HCT116 (cell line): ENCODE measurements at regions not wholly inside any gene's neighbourhood (a gene's known extent, or its start where the extent isn't known, plus 50 kb on each side); places are given as distances from the start of the nearest gene placed in this dataset.

Experiments used
- ATAC-seq: fragments of 200-7000 bp; cut with Tn5 transposase; 2 replicates; pipeline ENCODE4 v1.9.1; 2020; ENCODE audit warnings: mild to moderate bottlenecking, moderate library complexity
- BruUV-seq: library from RNA; stranded (reverse); fragments of 400-500 nt; replicated peaks from 2 replicates; lab custom pipeline; 2021; lab: Mats Ljungman, UMichigan
- CTCF ChIA-PET: fragments of 300-600 bp; sonication (Branson Sonifier 250); formaldehyde crosslinking; loops from one replicate; lab custom pipeline; 2021; ENCODE audit warnings: antibody characterized with exemption; lab: Charles Lee
- POLR2A ChIA-PET: fragments of 300-600, 350-600 bp; sonication (Branson Sonifier 250); formaldehyde crosslinking; loops from one replicate; lab custom pipeline; 2021; ENCODE audit warnings: antibody characterized with exemption; lab: Charles Lee
- RAD21 ChIA-PET, 2 experiments: fragments of 300-600 bp; sonication (Branson Sonifier 250); formaldehyde crosslinking; loops; one replicate each; lab custom pipeline; 2023; ENCODE audit warnings: low total read pairs in 2 of 2; ENCODE audit not compliant: uncharacterized antibody in 2 of 2, unreplicated experiment in 2 of 2, low non-redundant PET in 1 of 2; lab: Charles Lee
- DNase-seq: peaks from one replicate; pipeline ENCODE4 v3.0.0-alpha.2; 2010; ENCODE audit warnings: low read depth, low spot score
- H2AFZ ChIP-seq: fragments of 200-600 bp; shearing (Covaris generic), sonication (generic); 2 replicates; pipeline ENCODE4 v1.6.1; 2017; ENCODE audit warnings: low read depth, mixed run types, mixed read lengths, antibody characterized with exemption, low read length; ENCODE audit not compliant: poor library complexity, severe bottlenecking
- H3K27ac ChIP-seq: 2 replicates; pipeline ENCODE4 v1.5.1; 2012; ENCODE audit warnings: low read depth, low read length
- H3K27me3 ChIP-seq: fragments of 200-600 bp; sonication (generic); 2 replicates; pipeline ENCODE4 v1.6.1; 2016; ENCODE audit warnings: mixed run types, low read length, mixed read lengths; ENCODE audit not compliant: insufficient read depth
- H3K36me3 ChIP-seq, 2 experiments: fragments of 200-500 bp in 1 of 2; fragments of 200-600 bp in 1 of 2; sonication (Bioruptor generic) in 1 of 2; sonication (generic) in 1 of 2; 2 replicates each; pipeline versions ENCODE4 v1.5.1 to v1.6.1; 2014 to 2016; ENCODE audit warnings: low read length in 2 of 2, inconsistent platforms in 1 of 2, mixed read lengths in 1 of 2, mixed run types in 1 of 2; ENCODE audit not compliant: insufficient read depth in 2 of 2, control insufficient read depth in 1 of 2
- H3K4me1 ChIP-seq, 2 experiments: fragments of 200-600 bp in 1 of 2; sonication (generic) in 1 of 2; 2 replicates each; pipeline versions ENCODE4 v1.5.1 to v1.6.1; 2012 to 2017; ENCODE audit warnings: low read length in 2 of 2, inconsistent platforms in 1 of 2, mild to moderate bottlenecking in 1 of 2, mixed read lengths in 1 of 2, mixed run types in 1 of 2, moderate library complexity in 1 of 2; ENCODE audit not compliant: insufficient read depth in 2 of 2, control insufficient read depth in 1 of 2
- H3K4me2 ChIP-seq: fragments of 200-600 bp; sonication (generic); 2 replicates; pipeline ENCODE4 v1.6.1; 2017; ENCODE audit warnings: mixed run types, low read length, mixed read lengths
- H3K4me3 ChIP-seq, 2 experiments: fragments of 200-600 bp in 1 of 2; sonication (generic) in 1 of 2; replicated peaks in 1 of 2; 2 replicates each; pipeline ENCODE4 v1.5.1; 2011 to 2016; ENCODE audit warnings: low read length in 2 of 2, control low read depth in 1 of 2, low read depth in 1 of 2, mild to moderate bottlenecking in 1 of 2, mixed read lengths in 1 of 2, mixed run types in 1 of 2
- H3K79me2 ChIP-seq: fragments of 200-600 bp; sonication (generic); 2 replicates; pipeline ENCODE4 v1.6.1; 2017; ENCODE audit warnings: mild to moderate bottlenecking, mixed run types, low read length, moderate library complexity, mixed read lengths; ENCODE audit not compliant: insufficient read depth
- H3K9ac ChIP-seq: fragments of 200-600 bp; sonication (generic); 2 replicates; pipeline ENCODE4 v1.6.1; 2016; ENCODE audit warnings: low read length, mixed read lengths
- H3K9me2 ChIP-seq: fragments of 200-600 bp; sonication (generic), shearing (Covaris generic); 2 replicates; pipeline ENCODE4 v1.6.1; 2017; ENCODE audit warnings: mixed run types, mild to moderate bottlenecking, moderate library complexity; ENCODE audit not compliant: insufficient read depth
- H3K9me3 ChIP-seq, 2 experiments: fragments of 200-500 bp in 1 of 2; fragments of 200-600 bp in 1 of 2; sonication (Bioruptor generic) in 1 of 2; sonication (generic) in 1 of 2; 2 replicates each; pipeline ENCODE4 v1.6.1; 2014 to 2017; ENCODE audit warnings: low read length in 2 of 2, mixed read lengths in 2 of 2, inconsistent platforms in 1 of 2, low read depth in 1 of 2, mild to moderate bottlenecking in 1 of 2, mixed run types in 1 of 2, moderate library complexity in 1 of 2; ENCODE audit not compliant: control insufficient read depth in 1 of 2, insufficient read depth in 1 of 2
- H4K20me1 ChIP-seq: fragments of 200-600 bp; sonication (generic), shearing (Covaris generic); 2 replicates; pipeline ENCODE4 v1.6.1; 2017; ENCODE audit warnings: mixed run types, mild to moderate bottlenecking, moderate library complexity; ENCODE audit not compliant: insufficient read depth
- CBX3 ChIP-seq: IDR thresholded peaks from 2 replicates; pipeline ENCODE4 v1.6.1; 2012; ENCODE audit warnings: low read depth
- CEBPB ChIP-seq: IDR thresholded peaks from 2 replicates; pipeline ENCODE4 v1.6.1; 2012; ENCODE audit warnings: low read depth
- EGR1 ChIP-seq: IDR thresholded peaks from 2 replicates; pipeline ENCODE4 v1.6.1; 2012; ENCODE audit warnings: low read depth
- ELF1 ChIP-seq: IDR thresholded peaks from 2 replicates; pipeline ENCODE4 v1.6.1; 2012; ENCODE audit warnings: low read depth, borderline replicate concordance
- EZH2 ChIP-seq: fragments of 200-600 bp; sonication (generic); IDR thresholded peaks from 2 replicates; pipeline ENCODE4 v1.6.1; 2017; ENCODE audit warnings: antibody characterized with exemption, mixed run types
- EZH2phosphoT487 ChIP-seq: fragments of 200-600 bp; IDR thresholded peaks from 2 replicates; pipeline ENCODE4 v1.6.1; 2018; ENCODE audit warnings: antibody characterized with exemption, borderline replicate concordance
- FOSL1 ChIP-seq: IDR thresholded peaks from 2 replicates; pipeline ENCODE4 v1.6.1; 2012; ENCODE audit warnings: low read depth
- POLR2A ChIP-seq: IDR thresholded peaks from 2 replicates; pipeline ENCODE4 v1.7.0; 2011; ENCODE audit warnings: borderline replicate concordance; ENCODE audit not compliant: insufficient read depth, insufficient read length; ENCODE audit errors: extremely low read depth
- POLR2AphosphoS5 ChIP-seq: IDR thresholded peaks from 2 replicates; pipeline ENCODE4 v1.6.1; 2011; ENCODE audit warnings: mild to moderate bottlenecking, low read depth, low read length, moderate library complexity
- RAD21 ChIP-seq: IDR thresholded peaks from 2 replicates; pipeline ENCODE4 v1.6.1; 2012; ENCODE audit warnings: low read depth, mild to moderate bottlenecking
- SIN3A ChIP-seq: IDR thresholded peaks from 2 replicates; pipeline ENCODE4 v1.6.1; 2012; ENCODE audit warnings: low read depth
- SRF ChIP-seq: IDR thresholded peaks from 2 replicates; pipeline ENCODE4 v1.6.1; 2012; ENCODE audit warnings: low read depth
- TCF7L2 ChIP-seq: IDR thresholded peaks from 2 replicates; pipeline ENCODE4 v1.7.0; 2011; ENCODE audit warnings: borderline replicate concordance, inconsistent platforms; ENCODE audit not compliant: insufficient read depth, insufficient read length; ENCODE audit errors: extremely low read depth
- YY1 ChIP-seq: IDR thresholded peaks from 2 replicates; pipeline ENCODE4 v1.6.1; 2011; ENCODE audit warnings: low read length, low read depth, moderate library complexity, mild to moderate bottlenecking; ENCODE audit not compliant: insufficient replicate concordance; ENCODE audit errors: extremely low read depth
- ZNF274 ChIP-seq: fragments of 200-500 bp; sonication (Bioruptor generic); IDR thresholded peaks from 2 replicates; pipeline ENCODE4 v1.6.1; 2014; ENCODE audit warnings: mild to moderate bottlenecking, low read depth, low read length, inconsistent platforms
- intact Hi-C: fragments of 100-400 bp; cut with micrococcal nuclease; formaldehyde crosslinking; loops from 2 replicates; pipeline ENCODE4 v1.10.0; 2022

DNA sequence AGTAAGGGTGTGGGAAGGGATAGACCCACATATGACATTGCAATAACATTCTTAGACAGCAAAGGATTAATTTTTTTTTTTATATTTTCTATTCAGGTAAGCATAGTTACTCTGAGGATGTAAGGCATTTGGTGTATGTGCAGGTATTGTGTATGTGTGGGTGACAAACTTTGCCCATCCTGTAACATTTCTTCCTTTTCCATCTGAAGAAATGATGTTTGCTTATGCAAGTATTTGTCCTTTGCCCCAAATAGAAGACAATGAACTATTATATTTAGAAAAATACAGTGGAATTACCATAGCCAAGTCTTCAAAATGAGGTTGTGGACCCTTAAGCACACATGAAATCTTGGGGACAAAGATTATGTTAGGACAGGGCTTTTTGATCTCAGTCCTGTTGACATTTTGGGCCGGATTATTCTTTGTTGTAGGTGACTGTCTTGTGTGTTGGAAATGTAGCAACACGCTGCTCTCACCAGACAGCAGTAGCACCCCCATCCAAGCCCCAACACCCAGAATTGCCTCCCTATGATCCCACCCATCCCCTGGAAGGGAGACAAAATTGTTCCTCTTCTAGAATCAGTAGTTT lies 1244.7 kb downstream of the STIM2 start:
- Histone ChIP-seq H3K4me1 (no peaks in the 10 kb centered on the region), H3K4me2 (no peak overlapping the region), H3K36me3 (no peaks in the 10 kb centered on the region), H2AFZ (no peak overlapping the region), H4K20me1 (no peaks in the 10 kb centered on the region), H3K79me2 (no peaks in the 10 kb centered on the region), H3K4me3 (no peak overlapping the region), H3K27ac (no peak overlapping the region), H3K9ac (no peak overlapping the region), H3K27me3 (no peaks in the 10 kb centered on the region), H3K9me2 (no peaks in the 10 kb centered on the region), H3K9me3 (no peaks in the 10 kb centered on the region)
- intact Hi-C loops: no loop called here
- ChIA-PET CTCF (no interaction called here), RAD21 (no interaction called here), POLR2A (no interaction called here)
- no peak for DNase-seq
- no peak for TF ChIP-seq SIN3A
- TF ChIP-seq POLR2AphosphoS5: no peak
- no peak for TF ChIP-seq ELF1
- no peak for TF ChIP-seq ZNF274
- TF ChIP-seq SRF: no peak
- no peak for TF ChIP-seq RAD21
- no peak for TF ChIP-seq EGR1
- no peak for TF ChIP-seq POLR2A
- no peak for TF ChIP-seq CBX3
- TF ChIP-seq CEBPB: no peak
- TF ChIP-seq YY1: no peak
- no peak for TF ChIP-seq EZH2phosphoT487
- no peak for TF ChIP-seq TCF7L2
- TF ChIP-seq EZH2: no peak
- no peak for TF ChIP-seq FOSL1
- no TSS peak for BruUV-seq
- ATAC-seq: no peak
